Cardiac muscle cell (in vitro differentiated cells and primary cell): ENCODE measurements at regions not wholly inside any gene's neighbourhood (a gene's known extent, or its start where the extent isn't known, plus 50 kb on each side); places are given as distances from the start of the nearest gene placed in this dataset.

Experiments used
- DNase-seq, 2 donors: peaks; one replicate each; pipeline versions ENCODE4 v3.0.0 to v3.0.0-alpha.2; 2010 to 2017; ENCODE audit warnings: low read depth in 1 of 2, low spot score in 1 of 2
- H3K27ac ChIP-seq: fragments of 200-600 bp; sonication (generic); 2 replicates; pipeline ENCODE4 v1.5.1; 2016
- H3K27me3 ChIP-seq: fragments of 200-600 bp; sonication (generic); 2 replicates; pipeline ENCODE4 v1.6.0; 2016; ENCODE audit warnings: control low read depth
- H3K36me3 ChIP-seq: fragments of 200-600 bp; sonication (generic); 2 replicates; pipeline ENCODE4 v1.5.1; 2016; ENCODE audit warnings: control low read depth
- H3K4me1 ChIP-seq: fragments of 200-600 bp; sonication (generic); 2 replicates; pipeline ENCODE4 v1.8.1; 2017; ENCODE audit warnings: low read depth, mild to moderate bottlenecking, mixed run types
- H3K4me3 ChIP-seq: fragments of 200-600 bp; sonication (generic); 2 replicates; pipeline ENCODE4 v1.5.1; 2016; ENCODE audit warnings: mild to moderate bottlenecking
- H3K9me3 ChIP-seq: fragments of 200-600 bp; sonication (generic); 2 replicates; pipeline ENCODE4 v1.5.1; 2017; ENCODE audit warnings: low read depth, mild to moderate bottlenecking, control low read depth
- TF ChIP-seq, protein P1 (sequence below): IDR thresholded peaks from 2 replicates; pipeline ENCODE4 v1.5.1; 2012; ENCODE audit warnings: low read depth, mild to moderate bottlenecking, low read length

DNA sequence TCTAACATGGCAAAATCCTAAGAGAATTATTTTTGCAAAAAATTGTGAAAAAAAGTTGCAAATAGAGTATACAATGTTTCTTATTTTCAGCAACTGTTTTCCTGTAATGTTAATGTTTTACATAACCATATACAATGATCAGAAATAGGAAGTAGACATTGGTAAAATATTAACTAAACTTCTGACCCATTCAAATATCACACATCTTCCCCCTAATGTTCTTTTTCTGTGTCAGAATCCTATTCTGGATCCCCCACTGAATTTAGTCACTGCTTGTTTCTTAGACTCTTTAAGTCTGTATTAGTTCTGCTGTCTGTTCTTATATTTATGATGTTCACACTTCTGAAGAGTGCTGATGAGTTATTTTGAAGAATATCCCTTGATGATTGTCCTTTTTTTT is 62.0 kb downstream of the HFE start:
- no peaks in the 10 kb centered on the region for H3K36me3 ChIP-seq
- H3K4me3 ChIP-seq, result no peak overlapping the region
- no peak for DNase-seq
- no peaks in the 10 kb centered on the region for H3K27me3 ChIP-seq
- H3K4me1 ChIP-seq, result no peaks in the 10 kb centered on the region
- TF ChIP-seq, protein P1, sequence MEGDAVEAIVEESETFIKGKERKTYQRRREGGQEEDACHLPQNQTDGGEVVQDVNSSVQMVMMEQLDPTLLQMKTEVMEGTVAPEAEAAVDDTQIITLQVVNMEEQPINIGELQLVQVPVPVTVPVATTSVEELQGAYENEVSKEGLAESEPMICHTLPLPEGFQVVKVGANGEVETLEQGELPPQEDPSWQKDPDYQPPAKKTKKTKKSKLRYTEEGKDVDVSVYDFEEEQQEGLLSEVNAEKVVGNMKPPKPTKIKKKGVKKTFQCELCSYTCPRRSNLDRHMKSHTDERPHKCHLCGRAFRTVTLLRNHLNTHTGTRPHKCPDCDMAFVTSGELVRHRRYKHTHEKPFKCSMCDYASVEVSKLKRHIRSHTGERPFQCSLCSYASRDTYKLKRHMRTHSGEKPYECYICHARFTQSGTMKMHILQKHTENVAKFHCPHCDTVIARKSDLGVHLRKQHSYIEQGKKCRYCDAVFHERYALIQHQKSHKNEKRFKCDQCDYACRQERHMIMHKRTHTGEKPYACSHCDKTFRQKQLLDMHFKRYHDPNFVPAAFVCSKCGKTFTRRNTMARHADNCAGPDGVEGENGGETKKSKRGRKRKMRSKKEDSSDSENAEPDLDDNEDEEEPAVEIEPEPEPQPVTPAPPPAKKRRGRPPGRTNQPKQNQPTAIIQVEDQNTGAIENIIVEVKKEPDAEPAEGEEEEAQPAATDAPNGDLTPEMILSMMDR, result no peak
- no peaks in the 10 kb centered on the region for H3K9me3 ChIP-seq
- no peak overlapping the region for H3K27ac ChIP-seq

DNA sequence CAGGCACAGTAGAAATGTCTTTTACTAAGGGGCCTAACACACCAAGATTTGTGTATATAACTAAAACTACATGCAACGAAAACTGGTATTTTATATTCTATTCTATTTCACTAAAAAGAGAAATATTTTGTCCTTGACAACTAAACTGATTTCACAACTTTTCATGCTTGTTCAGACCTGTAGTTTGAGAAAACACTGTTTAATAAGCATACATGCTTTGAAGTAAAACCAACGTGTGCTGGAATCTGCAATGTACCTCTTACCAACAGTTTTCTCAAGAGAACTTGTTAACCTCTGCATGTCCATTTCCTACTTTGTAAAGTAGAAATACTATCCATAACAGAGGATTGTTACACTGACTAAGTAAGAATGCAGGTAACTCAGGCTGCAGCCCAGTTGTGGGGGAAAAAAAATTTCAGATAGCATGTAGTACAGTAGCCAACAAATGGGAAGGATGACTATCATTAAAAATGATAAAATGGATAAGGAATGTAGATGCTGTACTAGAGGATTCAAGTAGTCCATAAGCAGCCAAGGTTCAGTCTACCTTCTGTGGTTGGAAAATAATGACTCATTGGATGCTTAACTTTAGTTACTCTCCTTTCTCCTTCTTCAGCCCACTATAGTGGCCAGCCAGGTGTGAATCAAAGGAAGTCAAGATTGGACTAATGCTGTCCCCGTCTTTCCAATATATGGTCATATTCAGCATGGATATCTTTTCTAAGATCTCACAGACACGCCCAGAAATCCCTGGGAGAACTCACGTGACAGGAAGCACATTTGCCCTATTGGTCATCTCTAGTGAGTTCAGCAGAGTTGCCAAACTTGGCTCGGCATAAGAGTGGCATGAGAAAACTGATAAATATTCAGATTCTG is 65.2 kb downstream of the HFE start:
- H3K4me1 ChIP-seq, result peaks cover 3% of the 10 kb centered on the region
- H3K9me3 ChIP-seq, result no peaks in the 10 kb centered on the region
- no peaks in the 10 kb centered on the region for H3K27me3 ChIP-seq
- TF ChIP-seq, protein P1, result no peak
- H3K36me3 ChIP-seq, result no peaks in the 10 kb centered on the region
- H3K4me3 ChIP-seq, result no peak overlapping the region
- H3K27ac ChIP-seq, result no peak overlapping the region
- no peak for DNase-seq

DNA sequence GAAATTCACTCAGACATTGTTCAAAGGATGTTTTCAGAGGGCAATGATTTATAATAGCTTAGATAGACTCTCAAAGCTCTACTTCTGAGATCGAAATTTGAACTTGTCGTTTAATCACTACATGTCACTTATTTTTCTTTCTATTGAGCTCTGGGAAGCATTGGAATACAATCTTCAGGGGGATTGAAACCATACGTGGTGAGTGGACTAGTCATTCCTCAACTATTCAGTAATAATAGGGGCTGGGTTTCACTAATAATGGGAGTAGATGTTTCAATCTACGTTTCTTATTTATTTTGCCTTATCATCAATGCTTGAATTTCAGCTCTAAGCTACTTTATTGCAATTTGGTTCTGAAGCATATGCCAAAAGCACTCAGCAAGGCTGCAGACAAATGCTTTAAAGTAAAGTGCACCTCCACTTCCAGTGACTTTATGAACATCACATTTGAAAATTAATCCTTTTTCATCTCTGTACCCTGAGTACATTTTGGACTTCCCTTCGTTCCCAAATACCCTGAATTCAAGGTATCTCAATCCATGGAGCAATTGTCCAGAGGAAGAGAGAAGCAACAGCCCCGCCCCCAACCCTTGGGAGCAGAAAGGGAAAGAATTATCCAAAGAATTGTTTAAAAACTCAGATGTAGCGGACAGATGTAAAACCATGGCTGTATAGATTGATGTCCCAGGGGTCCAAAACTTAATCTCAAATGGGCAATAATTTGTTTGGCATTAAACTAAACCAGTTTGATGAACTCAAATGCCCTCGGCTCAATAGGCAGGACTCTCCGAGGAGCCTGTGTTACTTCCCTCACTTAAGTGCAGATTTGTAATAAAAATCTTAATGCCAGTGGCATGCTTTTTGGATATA is 68.1 kb downstream of the HFE start:
- TF ChIP-seq, protein P1, result no peak
- Histone ChIP-seq H3K4me1 (peaks cover 3% of the 10 kb centered on the region), H3K36me3 (no peaks in the 10 kb centered on the region), H3K27me3 (no peaks in the 10 kb centered on the region), H3K4me3 (peak overlapping the region; percentile 81), H3K27ac (peak overlapping the region; percentile 89), H3K9me3 (no peaks in the 10 kb centered on the region)
- peak; percentile 17 to 24 for DNase-seq

DNA sequence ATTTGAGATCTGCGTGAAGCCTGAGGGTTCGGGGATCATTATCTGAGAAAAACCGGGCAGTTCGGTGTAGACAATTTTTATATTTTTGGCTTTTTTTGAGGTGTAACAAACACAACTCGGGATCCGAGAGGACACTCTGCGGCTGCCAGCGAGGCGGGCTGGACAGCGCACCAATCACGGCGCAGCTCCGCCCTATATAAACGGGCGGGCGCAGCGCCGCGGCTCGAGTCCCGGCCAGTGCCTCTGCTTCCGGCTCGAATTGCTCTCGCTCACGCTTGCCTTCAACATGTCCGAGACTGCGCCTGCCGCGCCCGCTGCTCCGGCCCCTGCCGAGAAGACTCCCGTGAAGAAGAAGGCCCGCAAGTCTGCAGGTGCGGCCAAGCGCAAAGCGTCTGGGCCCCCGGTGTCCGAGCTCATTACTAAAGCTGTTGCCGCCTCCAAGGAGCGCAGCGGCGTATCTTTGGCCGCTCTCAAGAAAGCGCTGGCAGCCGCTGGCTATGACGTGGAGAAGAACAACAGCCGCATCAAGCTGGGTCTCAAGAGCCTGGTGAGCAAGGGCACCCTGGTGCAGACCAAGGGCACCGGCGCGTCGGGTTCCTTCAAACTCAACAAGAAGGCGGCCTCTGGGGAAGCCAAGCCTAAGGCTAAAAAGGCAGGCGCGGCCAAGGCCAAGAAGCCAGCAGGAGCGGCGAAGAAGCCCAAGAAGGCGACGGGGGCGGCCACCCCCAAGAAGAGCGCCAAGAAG is 69.0 kb downstream of the HFE start:
- TF ChIP-seq, protein P1, result no peak
- no peaks in the 10 kb centered on the region for H3K9me3 ChIP-seq
- no peaks in the 10 kb centered on the region for H3K27me3 ChIP-seq
- no peaks in the 10 kb centered on the region for H3K36me3 ChIP-seq
- peak overlapping the region; percentile 81 for H3K4me3 ChIP-seq
- H3K27ac ChIP-seq, result peak overlapping the region; percentile 89
- peak; percentile 90 to 91 for DNase-seq
- H3K4me1 ChIP-seq, result peaks cover 3% of the 10 kb centered on the region

DNA sequence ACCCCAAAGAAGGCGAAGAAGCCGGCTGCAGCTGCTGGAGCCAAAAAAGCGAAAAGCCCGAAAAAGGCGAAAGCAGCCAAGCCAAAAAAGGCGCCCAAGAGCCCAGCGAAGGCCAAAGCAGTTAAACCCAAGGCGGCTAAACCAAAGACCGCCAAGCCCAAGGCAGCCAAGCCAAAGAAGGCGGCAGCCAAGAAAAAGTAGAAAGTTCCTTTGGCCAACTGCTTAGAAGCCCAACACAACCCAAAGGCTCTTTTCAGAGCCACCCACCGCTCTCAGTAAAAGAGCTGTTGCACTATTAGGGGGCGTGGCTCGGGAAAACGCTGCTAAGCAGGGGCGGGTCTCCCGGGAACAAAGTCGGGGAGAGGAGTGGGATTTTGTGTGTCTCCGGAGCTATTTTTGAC is 69.6 kb downstream of the HFE start:
- TF ChIP-seq, protein P1, result no peak
- Histone ChIP-seq H3K27me3 (no peaks in the 10 kb centered on the region), H3K36me3 (no peaks in the 10 kb centered on the region), H3K4me1 (peaks cover 3% of the 10 kb centered on the region), H3K27ac (peak overlapping the region; percentile 89), H3K9me3 (no peaks in the 10 kb centered on the region), H3K4me3 (peak overlapping the region; percentile 81)
- DNase-seq, result peak; percentile 65 to 86
